Activated T-cell treated with anti-CD3 and anti-CD28 coated beads for 4 hours (primary cell): ENCODE measurements at regions not wholly inside any gene's neighbourhood (a gene's known extent, or its start where the extent isn't known, plus 50 kb on each side); places are given as distances from the start of the nearest gene placed in this dataset.
"Not testable (repeated sequence)": the region's sequence is repeated elsewhere in the genome, so short reads cannot be mapped to it uniquely, and the experiment has no call there.

ENCODE experiments used
- DNase-seq: peaks from one replicate; pipeline ENCODE4 v3.0.0-alpha.2; 2020

- DNase-seq = not testable (repeated sequence)
These were observed 184.1 kb upstream of the SLC35B3 start for GRCh38 chr6:8619408-8619807.

- DNase-seq = no peak
These were observed 173.4 kb upstream of the SLC35B3 start for GRCh38 chr6:8608737-8609136.

- no peak for DNase-seq
These were observed 154.8 kb upstream of the SLC35B3 start for GRCh38 chr6:8589941-8590729.

GRCh38 chr6:8588176-8588575, 152.8 kb upstream of the SLC35B3 start:
- no peak for DNase-seq

- no peak for DNase-seq
These were observed 147.9 kb upstream of the SLC35B3 start for GRCh38 chr6:8583291-8583690.

GRCh38 chr6:8579372-8579771, 144.0 kb upstream of the SLC35B3 start:
- DNase-seq = no peak

GRCh38 chr6:8578006-8578405, 142.7 kb upstream of the SLC35B3 start:
- no peak for DNase-seq

- DNase-seq = no peak
These were observed 139.6 kb upstream of the SLC35B3 start for GRCh38 chr6:8574749-8575468.

- no peak for DNase-seq
These were observed 139.0 kb upstream of the SLC35B3 start for GRCh38 chr6:8574311-8574710.

- no peak for DNase-seq
These were observed 135.0 kb upstream of the SLC35B3 start for GRCh38 chr6:8570256-8570920.

GRCh38 chr6:8562125-8562524, 126.8 kb upstream of the SLC35B3 start:
- no peak for DNase-seq

GRCh38 chr6:8558953-8559352, 123.6 kb upstream of the SLC35B3 start:
- no peak for DNase-seq

GRCh38 chr6:8557014-8557748, 121.8 kb upstream of the SLC35B3 start:
- DNase-seq = no peak

GRCh38 chr6:8556370-8557013, 121.1 kb upstream of the SLC35B3 start:
- DNase-seq = no peak

GRCh38 chr6:8551993-8552392, 116.6 kb upstream of the SLC35B3 start:
- DNase-seq = no peak

GRCh38 chr6:8551386-8551785, 116.0 kb upstream of the SLC35B3 start:
- no peak for DNase-seq

GRCh38 chr6:8549074-8549790, 113.9 kb upstream of the SLC35B3 start:
- DNase-seq = no peak

- no peak for DNase-seq
These were observed 111.2 kb upstream of the SLC35B3 start for GRCh38 chr6:8546496-8546895.

GRCh38 chr6:8545336-8545735, 110.0 kb upstream of the SLC35B3 start:
- no peak for DNase-seq

GRCh38 chr6:8543714-8544113, 108.4 kb upstream of the SLC35B3 start:
- no peak for DNase-seq

GRCh38 chr6:8539453-8539852, 104.1 kb upstream of the SLC35B3 start:
- DNase-seq = no peak

- no peak for DNase-seq
These were observed 100.8 kb upstream of the SLC35B3 start for GRCh38 chr6:8536122-8536521.
